HepG2 (cell line): ENCODE measurements at regions not wholly inside any gene's neighbourhood (a gene's known extent, or its start where the extent isn't known, plus 50 kb on each side); places are given as distances from the start of the nearest gene placed in this dataset.

Experiments
- CTCF ChIP-seq: sonication (generic); formaldehyde crosslinking; IDR thresholded peaks from 2 replicates; pipeline ENCODE4 v1.5.0; 2020; ENCODE audit warnings: mild to moderate bottlenecking, missing genetic modification reagents, moderate library complexity
- FOSL1 ChIP-seq: sonication (generic); formaldehyde crosslinking; IDR thresholded peaks from 2 replicates; pipeline ENCODE4 v1.9.0; 2021; ENCODE audit warnings: missing genetic modification reagents, borderline replicate concordance
- NFKBIZ ChIP-seq: IDR thresholded peaks from 2 replicates; pipeline ENCODE4 v1.6.1; 2018; ENCODE audit warnings: missing genetic modification reagents, missing compliant biosample characterization
- RNF2 ChIP-seq: fragments of 450-650 bp; conservative IDR thresholded peaks from 2 replicates; pipeline ENCODE4 v1.6.1; 2016; ENCODE audit warnings: low read depth
- U2AF1 ChIP-seq: fragments of 200-400 bp; formaldehyde crosslinking; optimal IDR thresholded peaks from 2 replicates; pipeline ENCODE3; 2017; ENCODE audit warnings: mild to moderate bottlenecking, low read depth, low read length
- ZNF766 ChIP-seq: sonication (generic); formaldehyde crosslinking; IDR thresholded peaks from 2 replicates; pipeline ENCODE4 v1.5.0; 2020; ENCODE audit warnings: missing genetic modification reagents, borderline replicate concordance
- TF ChIP-seq, protein P1 (sequence below): sonication (generic); formaldehyde crosslinking; IDR thresholded peaks from 2 replicates; pipeline ENCODE4 v1.4.0; 2020; ENCODE audit warnings: missing genetic modification reagents

DNA sequence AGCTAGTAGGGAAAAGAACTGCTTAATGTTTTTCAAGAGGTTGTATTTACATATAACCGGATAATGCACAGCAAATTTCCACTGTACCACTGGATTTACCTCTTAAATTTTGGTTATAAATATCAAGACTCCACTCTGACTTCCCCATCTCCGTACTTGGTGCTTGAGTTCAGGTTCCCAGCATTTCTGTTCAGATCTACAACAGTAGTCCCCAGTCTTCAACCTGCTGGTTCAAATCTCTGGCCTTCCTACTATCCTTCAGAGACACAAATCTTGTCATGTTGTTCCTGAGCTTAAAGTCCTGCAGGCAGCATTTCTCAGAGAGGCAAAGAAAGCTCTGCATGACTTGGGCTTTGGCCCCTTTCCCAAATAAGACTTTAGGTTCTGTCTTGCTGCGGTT, 392.6 kb upstream of the ATP5MC3 start:
- no peak for TF ChIP-seq CTCF (CRISPR knock-in tag)
- TF ChIP-seq ZNF766 (CRISPR knock-in tag), result no peak
- TF ChIP-seq NFKBIZ, result no peak
- no peak for TF ChIP-seq U2AF1
- no peak for TF ChIP-seq RNF2
- no peak for TF ChIP-seq FOSL1 (CRISPR knock-in tag)
- TF ChIP-seq, protein P1, sequence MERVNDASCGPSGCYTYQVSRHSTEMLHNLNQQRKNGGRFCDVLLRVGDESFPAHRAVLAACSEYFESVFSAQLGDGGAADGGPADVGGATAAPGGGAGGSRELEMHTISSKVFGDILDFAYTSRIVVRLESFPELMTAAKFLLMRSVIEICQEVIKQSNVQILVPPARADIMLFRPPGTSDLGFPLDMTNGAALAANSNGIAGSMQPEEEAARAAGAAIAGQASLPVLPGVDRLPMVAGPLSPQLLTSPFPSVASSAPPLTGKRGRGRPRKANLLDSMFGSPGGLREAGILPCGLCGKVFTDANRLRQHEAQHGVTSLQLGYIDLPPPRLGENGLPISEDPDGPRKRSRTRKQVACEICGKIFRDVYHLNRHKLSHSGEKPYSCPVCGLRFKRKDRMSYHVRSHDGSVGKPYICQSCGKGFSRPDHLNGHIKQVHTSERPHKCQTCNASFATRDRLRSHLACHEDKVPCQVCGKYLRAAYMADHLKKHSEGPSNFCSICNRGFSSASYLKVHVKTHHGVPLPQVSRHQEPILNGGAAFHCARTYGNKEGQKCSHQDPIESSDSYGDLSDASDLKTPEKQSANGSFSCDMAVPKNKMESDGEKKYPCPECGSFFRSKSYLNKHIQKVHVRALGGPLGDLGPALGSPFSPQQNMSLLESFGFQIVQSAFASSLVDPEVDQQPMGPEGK (CRISPR knock-in tag), result no peak
